ENCODE measurements at regions not wholly inside any gene's neighbourhood (a gene's known extent, or its start where the extent isn't known, plus 50 kb on each side); places are given as distances from the start of the nearest gene placed in this dataset.

- TF ChIP-seq NFIC (IDR thresholded peaks at IDR 0.05; ENCODE audit: low read length) (no peak), TAF1 (CRISPR knock-in tag; IDR thresholded peaks at IDR 0.05) (no peak)
Measured at GRCh38 chr13:62997038-62997599, 1581.5 kb upstream of the PCDH20 start.
